Spleen (tissue), 7 donors: ENCODE measurements at regions not wholly inside any gene's neighbourhood (a gene's known extent, or its start where the extent isn't known, plus 50 kb on each side); places are given as distances from the start of the nearest gene placed in this dataset.
"Not testable (repeated sequence)": the region's sequence is repeated elsewhere in the genome, so short reads cannot be mapped to it uniquely, and the experiment has no call there.

Source experiments
- POLR2A ChIP-seq, 3 donors: fragments of 450-650 bp; IDR thresholded peaks; one replicate each; pipeline ENCODE4 v1.5.1; 2017; ENCODE audit warnings: antibody characterized with exemption in 3 of 3, mild to moderate bottlenecking in 1 of 3
- POLR2AphosphoS5 ChIP-seq, 3 donors: sonication (generic); formaldehyde crosslinking; IDR thresholded peaks; one replicate each; pipeline ENCODE4 v1.5.1; 2017; ENCODE audit warnings: antibody characterized with exemption in 3 of 3
- TF ChIP-seq, protein P1 (sequence below), 11 experiments: fragments of 200-600 bp in 7 of 11; fragments of 450-650 bp in 4 of 11; sonication (generic) in 4 of 11; IDR thresholded peaks in 8 of 11; conservative IDR thresholded peaks in 3 of 11; 1 replicate in 7 of 11; 2 replicates in 4 of 11; pipeline versions ENCODE4 v1.4.0 to v1.8.0; 2016 to 2021; ENCODE audit warnings: antibody characterized with exemption in 11 of 11, inconsistent platforms in 4 of 11, mild to moderate bottlenecking in 1 of 11
- donor health status: DM: no; HTN: no; CAD: no; lungs with moderate emphysema.
- donor health status: DM: no; HTN: no; CAD: no.
- donor health status: DM: no; HTN: no; CAD: no.

- TF ChIP-seq, protein P1, sequence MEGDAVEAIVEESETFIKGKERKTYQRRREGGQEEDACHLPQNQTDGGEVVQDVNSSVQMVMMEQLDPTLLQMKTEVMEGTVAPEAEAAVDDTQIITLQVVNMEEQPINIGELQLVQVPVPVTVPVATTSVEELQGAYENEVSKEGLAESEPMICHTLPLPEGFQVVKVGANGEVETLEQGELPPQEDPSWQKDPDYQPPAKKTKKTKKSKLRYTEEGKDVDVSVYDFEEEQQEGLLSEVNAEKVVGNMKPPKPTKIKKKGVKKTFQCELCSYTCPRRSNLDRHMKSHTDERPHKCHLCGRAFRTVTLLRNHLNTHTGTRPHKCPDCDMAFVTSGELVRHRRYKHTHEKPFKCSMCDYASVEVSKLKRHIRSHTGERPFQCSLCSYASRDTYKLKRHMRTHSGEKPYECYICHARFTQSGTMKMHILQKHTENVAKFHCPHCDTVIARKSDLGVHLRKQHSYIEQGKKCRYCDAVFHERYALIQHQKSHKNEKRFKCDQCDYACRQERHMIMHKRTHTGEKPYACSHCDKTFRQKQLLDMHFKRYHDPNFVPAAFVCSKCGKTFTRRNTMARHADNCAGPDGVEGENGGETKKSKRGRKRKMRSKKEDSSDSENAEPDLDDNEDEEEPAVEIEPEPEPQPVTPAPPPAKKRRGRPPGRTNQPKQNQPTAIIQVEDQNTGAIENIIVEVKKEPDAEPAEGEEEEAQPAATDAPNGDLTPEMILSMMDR (IDR thresholded peaks at IDR 0.05 in 8 of 11, conservative IDR thresholded peaks at IDR 0.05 in 3 of 11): not testable (repeated sequence)
- not testable (repeated sequence) for TF ChIP-seq POLR2A, POLR2AphosphoS5 (IDR thresholded peaks at IDR 0.05)
Observed at GRCh38 chr21:6507632-6508031, 4013.8 kb upstream of the TPTE start.
